Bronchial epithelial cell (primary cell): ENCODE measurements at regions not wholly inside any gene's neighbourhood (a gene's known extent, or its start where the extent isn't known, plus 50 kb on each side); places are given as distances from the start of the nearest gene placed in this dataset.
"Not testable (repeated sequence)": the region's sequence is repeated elsewhere in the genome, so short reads cannot be mapped to it uniquely, and the experiment has no call there.

Source experiments
- DNase-seq: peaks from one replicate; pipeline ENCODE4 v3.0.0-alpha.2; 2010; ENCODE audit warnings: low read depth
- FAIRE-seq: peaks from 2 replicates; lab custom pipeline; 2011; peaks lifted over from hg19 to GRCh38; lab: Jason Lieb, UNC
- H3K27me3 ChIP-seq: 2 replicates; pipeline ENCODE4 v1.5.1; 2011; ENCODE audit warnings: low read length; ENCODE audit not compliant: control insufficient read depth, insufficient read depth
- H3K36me3 ChIP-seq: 2 replicates; pipeline ENCODE4 v1.5.1; 2011; ENCODE audit warnings: low read length; ENCODE audit not compliant: control insufficient read depth, insufficient read depth
- H3K4me3 ChIP-seq: 2 replicates; pipeline ENCODE4 v1.5.1; 2011; ENCODE audit warnings: mild to moderate bottlenecking, low read depth, low read length, control low read depth
- TF ChIP-seq, protein P1 (sequence below): IDR thresholded peaks from 2 replicates; pipeline ENCODE4 v1.5.1; 2011; ENCODE audit warnings: mild to moderate bottlenecking, moderate library complexity, low read length, control low read depth, inconsistent platforms; ENCODE audit not compliant: insufficient read depth, severe bottlenecking

DNA sequence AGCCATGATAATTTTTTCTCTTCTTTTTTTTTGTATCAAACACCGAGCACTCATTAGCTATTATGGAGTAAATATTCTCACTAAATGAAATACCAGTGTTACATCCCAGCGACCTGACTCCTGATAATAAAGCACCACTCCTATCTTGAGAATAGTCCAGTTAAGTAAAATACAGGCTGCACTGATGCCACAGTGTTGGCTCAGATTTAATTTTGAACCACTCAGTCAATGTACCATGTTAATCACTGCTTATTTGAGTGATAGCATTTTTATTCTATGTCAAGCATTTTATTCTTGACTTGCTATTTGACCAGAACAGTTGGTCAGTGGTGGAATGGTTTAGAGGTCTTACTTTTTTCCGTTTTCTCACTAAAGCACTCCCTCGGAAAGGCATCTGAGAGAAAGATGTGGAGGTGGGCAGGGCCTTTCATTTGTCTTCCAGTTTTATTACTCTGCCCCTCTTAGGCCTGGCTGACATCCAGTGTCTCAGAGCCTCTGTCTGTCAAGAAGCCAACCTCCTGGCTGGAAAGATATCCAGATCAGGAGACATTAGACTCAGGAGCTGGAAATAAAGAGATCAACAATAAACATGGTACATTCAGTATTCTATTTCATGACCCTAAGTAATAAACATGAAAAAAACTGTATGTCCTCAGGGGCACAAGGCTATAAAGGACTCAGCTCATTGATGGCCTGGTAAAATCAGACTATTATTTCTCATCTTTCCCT, 457.8 kb downstream of the EPM2A start:
- TF ChIP-seq, protein P1, sequence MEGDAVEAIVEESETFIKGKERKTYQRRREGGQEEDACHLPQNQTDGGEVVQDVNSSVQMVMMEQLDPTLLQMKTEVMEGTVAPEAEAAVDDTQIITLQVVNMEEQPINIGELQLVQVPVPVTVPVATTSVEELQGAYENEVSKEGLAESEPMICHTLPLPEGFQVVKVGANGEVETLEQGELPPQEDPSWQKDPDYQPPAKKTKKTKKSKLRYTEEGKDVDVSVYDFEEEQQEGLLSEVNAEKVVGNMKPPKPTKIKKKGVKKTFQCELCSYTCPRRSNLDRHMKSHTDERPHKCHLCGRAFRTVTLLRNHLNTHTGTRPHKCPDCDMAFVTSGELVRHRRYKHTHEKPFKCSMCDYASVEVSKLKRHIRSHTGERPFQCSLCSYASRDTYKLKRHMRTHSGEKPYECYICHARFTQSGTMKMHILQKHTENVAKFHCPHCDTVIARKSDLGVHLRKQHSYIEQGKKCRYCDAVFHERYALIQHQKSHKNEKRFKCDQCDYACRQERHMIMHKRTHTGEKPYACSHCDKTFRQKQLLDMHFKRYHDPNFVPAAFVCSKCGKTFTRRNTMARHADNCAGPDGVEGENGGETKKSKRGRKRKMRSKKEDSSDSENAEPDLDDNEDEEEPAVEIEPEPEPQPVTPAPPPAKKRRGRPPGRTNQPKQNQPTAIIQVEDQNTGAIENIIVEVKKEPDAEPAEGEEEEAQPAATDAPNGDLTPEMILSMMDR, result no peak
- FAIRE-seq (no peak), DNase-seq (no peak)
- Histone ChIP-seq H3K36me3 (no peaks in the 10 kb centered on the region), H3K27me3 (peaks cover 2% of the 10 kb centered on the region), H3K4me3 (no peak overlapping the region)

DNA sequence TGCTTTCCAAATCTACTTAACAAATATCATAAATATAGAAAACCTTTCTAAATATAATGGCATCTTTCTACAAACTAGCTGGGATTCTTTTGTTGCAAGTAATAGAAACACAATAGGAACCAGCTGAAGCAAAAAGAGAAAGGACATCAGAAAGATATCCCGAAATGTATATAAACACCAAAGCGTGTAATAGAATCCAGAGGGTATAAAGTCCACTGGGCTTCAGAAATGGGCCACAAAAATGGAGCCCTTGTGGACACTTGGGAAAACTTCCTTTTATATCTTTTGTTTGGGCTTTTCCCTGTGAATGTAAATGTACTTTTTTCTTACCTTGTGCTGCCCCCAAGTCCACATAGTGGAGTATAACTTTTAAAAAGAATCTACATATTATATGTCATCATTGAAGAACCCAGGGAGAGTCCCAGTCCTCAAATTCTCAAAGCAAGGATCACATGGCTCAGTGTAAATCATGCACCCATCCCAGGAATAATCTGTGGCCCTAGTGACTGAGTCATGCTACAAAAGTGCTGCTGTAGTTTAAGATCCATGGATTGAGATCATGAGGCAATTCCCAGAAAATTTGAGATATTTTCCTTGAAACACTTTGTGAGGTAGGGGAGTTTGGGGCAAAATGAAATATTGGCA, 457.0 kb downstream of the EPM2A start:
- no peaks in the 10 kb centered on the region for H3K36me3 ChIP-seq
- TF ChIP-seq, protein P1, result no peak
- DNase-seq, result peak; percentile 7
- H3K27me3 ChIP-seq, result no peaks in the 10 kb centered on the region
- no peak overlapping the region for H3K4me3 ChIP-seq
- no peak for FAIRE-seq

DNA sequence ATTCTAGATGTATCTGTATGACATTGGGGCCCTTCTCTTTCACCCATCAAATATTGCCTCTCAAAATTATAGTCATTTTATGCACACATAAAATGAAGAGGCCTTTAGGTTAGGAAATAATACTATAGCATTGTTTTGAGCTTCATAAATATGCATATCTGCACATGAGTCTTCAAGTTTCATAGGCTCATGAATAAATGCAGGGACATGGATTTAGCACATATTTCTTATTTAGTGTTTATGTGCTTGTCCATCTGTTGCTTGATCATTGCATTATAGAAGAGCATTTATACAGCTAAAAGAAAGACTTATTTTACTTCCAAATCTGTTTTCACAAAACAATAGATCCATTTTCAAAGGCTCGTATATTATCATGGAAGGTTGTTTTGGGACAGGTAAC, 455.8 kb downstream of the EPM2A start:
- TF ChIP-seq, protein P1, result no peak
- H3K4me3 ChIP-seq, result no peak overlapping the region

DNA sequence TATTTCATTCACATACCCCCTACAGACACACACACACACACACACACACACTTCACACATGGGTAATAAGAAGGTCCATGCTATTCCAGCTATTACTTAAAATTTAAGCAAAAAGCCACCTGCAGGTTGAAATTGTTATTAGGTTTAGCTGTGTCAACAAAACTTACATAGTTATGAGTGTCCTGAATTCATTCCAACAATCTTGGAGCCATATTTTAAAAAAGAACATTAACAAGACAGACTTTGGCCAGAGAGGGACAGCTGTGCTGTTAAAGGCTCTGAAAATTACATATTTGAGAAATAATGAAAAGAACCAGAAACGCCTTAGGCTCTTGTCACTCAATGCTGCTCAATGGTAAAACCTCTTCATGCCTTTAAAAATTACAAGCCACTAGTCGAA, 455.3 kb downstream of the EPM2A start:
- TF ChIP-seq, protein P1, result no peak
- FAIRE-seq (no peak), DNase-seq (no peak)
- Histone ChIP-seq H3K4me3 (no peak overlapping the region), H3K36me3 (no peaks in the 10 kb centered on the region), H3K27me3 (no peaks in the 10 kb centered on the region)

More for the DNA sequence above, 455.8 kb downstream of the EPM2A start:
- DNase-seq (no peak), FAIRE-seq (no peak)
- Histone ChIP-seq H3K27me3 (no peaks in the 10 kb centered on the region), H3K36me3 (no peaks in the 10 kb centered on the region)

DNA sequence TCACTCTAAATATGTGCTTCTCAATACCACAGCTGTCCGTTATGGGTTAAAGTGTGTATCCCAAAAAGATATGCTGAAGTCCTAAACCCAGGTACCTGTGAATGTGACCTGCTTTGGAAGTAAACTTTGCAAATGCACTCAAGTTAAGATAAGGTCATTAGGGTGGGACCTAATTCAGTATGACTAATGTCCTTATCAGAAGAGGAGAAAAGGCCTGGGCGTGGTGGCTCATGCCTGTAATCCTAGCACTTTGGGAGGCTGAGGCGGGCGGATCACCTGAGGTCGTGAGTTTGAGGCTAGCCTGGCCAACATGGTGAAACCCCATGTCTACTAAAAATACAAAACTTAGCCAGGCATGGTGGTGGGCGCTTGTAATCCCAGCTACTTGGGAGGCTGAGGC, 452.1 kb downstream of the EPM2A start:
- H3K4me3 ChIP-seq, result not testable (repeated sequence)

DNA sequence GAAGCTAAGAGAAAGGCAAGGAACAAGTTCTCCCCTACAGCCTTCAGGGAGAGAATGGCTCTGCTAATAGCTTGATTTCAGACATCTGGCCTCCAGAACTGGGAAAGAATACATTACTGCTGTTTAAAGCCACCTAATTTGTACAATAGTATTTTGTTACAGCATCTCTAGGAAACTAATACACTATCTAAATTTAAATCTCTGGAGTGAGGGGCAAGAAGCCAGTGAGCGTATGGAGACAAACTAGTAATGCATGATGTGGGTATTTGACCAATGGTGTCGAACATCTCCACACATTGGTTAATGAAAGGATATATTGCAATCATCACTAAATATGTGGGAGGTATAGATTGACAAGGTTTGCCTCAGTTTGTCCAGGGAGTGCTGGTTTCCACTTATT, 451.5 kb downstream of the EPM2A start:
- DNase-seq (no peak), FAIRE-seq (no peak)
- TF ChIP-seq, protein P1, result no peak
- H3K36me3 ChIP-seq, result no peaks in the 10 kb centered on the region
- no peaks in the 10 kb centered on the region for H3K27me3 ChIP-seq
- no peak overlapping the region for H3K4me3 ChIP-seq

More for the DNA sequence above, 452.1 kb downstream of the EPM2A start:
- not testable (repeated sequence) for H3K36me3 ChIP-seq, FAIRE-seq, DNase-seq, H3K27me3 ChIP-seq
